Globus pallidus (tissue), 1 donor: ENCODE measurements at regions not wholly inside any gene's neighbourhood (a gene's known extent, or its start where the extent isn't known, plus 50 kb on each side); places are given as distances from the start of the nearest gene placed in this dataset.

Experiments
- DNase-seq: peaks from one replicate; pipeline ENCODE4 v3.0.0-alpha.2; 2015; ENCODE audit warnings: low spot score

GRCh38 chr2:7598402-7598801, 681.2 kb downstream of the RNF144A start:
- DNase-seq: no peak

GRCh38 chr2:7599462-7600258, 682.4 kb downstream of the RNF144A start:
- no peak for DNase-seq

- DNase-seq: no peak
Observed at GRCh38 chr2:7601990-7602389, 684.8 kb downstream of the RNF144A start.

GRCh38 chr2:7604456-7604855, 687.2 kb downstream of the RNF144A start:
- no peak for DNase-seq

GRCh38 chr2:7607441-7608173, 690.4 kb downstream of the RNF144A start:
- no peak for DNase-seq

GRCh38 chr2:7609556-7609955, 692.3 kb downstream of the RNF144A start:
- no peak for DNase-seq

GRCh38 chr2:7609974-7610373, 692.8 kb downstream of the RNF144A start:
- DNase-seq: no peak

GRCh38 chr2:7611750-7612149, 694.5 kb downstream of the RNF144A start:
- no peak for DNase-seq

GRCh38 chr2:7612969-7613368, 695.8 kb downstream of the RNF144A start:
- DNase-seq: no peak

- DNase-seq: no peak
Observed at GRCh38 chr2:7613831-7614230, 696.6 kb downstream of the RNF144A start.

GRCh38 chr2:7618031-7618430, 700.8 kb downstream of the RNF144A start:
- no peak for DNase-seq

- no peak for DNase-seq
Observed at GRCh38 chr2:7619203-7619970, 702.2 kb downstream of the RNF144A start.

- DNase-seq: no peak
Observed at GRCh38 chr2:7620255-7620654, 703.0 kb downstream of the RNF144A start.

GRCh38 chr2:7621018-7621814, 704.0 kb downstream of the RNF144A start:
- DNase-seq: no peak

- no peak for DNase-seq
Observed at GRCh38 chr2:7625392-7626138, 708.4 kb downstream of the RNF144A start.

- DNase-seq: no peak
Observed at GRCh38 chr2:7626139-7626537, 708.9 kb downstream of the RNF144A start.

GRCh38 chr2:7627583-7627982, 710.4 kb downstream of the RNF144A start:
- DNase-seq: no peak

GRCh38 chr2:7632420-7632819, 715.2 kb downstream of the RNF144A start:
- DNase-seq: no peak

GRCh38 chr2:7633566-7634153, 716.4 kb downstream of the RNF144A start:
- DNase-seq: no peak

GRCh38 chr2:7634409-7634808, 717.2 kb downstream of the RNF144A start:
- no peak for DNase-seq

GRCh38 chr2:7639476-7639875, 722.3 kb downstream of the RNF144A start:
- DNase-seq: no peak
